ENCODE measurements at regions not wholly inside any gene's neighbourhood (a gene's known extent, or its start where the extent isn't known, plus 50 kb on each side); places are given as distances from the start of the nearest gene placed in this dataset.

DNA sequence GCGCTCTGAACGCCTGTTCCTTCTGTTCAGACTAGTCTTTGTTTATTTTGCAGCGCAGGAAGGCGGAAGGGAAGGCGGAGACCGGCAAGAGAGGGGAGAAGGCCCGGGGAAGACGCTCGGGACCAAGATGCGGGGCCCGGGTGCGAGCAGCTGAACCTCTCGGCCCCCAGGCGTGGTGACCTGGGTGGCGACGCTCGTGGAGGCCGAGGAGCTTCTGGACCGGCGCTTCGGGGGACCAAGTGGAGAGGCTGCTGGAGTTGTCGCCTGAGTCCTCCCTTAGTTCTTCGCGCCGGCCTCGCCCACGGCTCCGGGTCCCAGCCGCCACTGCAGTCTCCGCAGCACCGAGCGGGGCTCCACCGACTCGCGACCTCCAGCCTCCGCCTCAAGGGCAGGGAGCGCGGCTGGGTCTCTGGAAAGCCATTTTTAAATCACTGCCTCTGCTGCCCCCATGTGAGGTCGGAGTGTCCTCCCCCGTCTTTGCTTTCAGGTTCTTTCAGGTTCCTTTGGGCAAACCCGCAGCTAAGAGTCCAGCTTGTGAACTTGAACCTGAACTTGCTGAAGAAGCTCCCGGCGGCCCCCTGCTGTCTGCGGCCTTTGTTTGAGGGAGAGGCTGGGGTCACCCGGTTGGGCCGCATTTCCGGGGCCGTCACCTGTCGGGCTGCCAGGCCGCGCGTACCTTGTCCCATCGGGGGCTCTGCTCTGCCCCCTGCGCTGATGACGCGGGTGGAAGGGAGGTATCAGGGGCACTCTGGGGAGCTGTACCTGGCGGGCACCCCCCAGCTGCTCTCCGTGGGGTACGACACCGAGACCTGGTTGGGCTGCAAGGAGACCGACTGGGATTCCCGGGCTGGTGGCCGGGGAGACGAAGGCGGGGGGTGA is 136.0 kb downstream of the KIF20B start:
- TF ChIP-seq CTCF (IDR thresholded peaks at IDR 0.05) (no peak), POLR2A (IDR thresholded peaks at IDR 0.05) (no peak)

All from heart left ventricle (tissue), 13 donors.